GM12878 (cell line): ENCODE measurements at regions not wholly inside any gene's neighbourhood (a gene's known extent, or its start where the extent isn't known, plus 50 kb on each side); places are given as distances from the start of the nearest gene placed in this dataset.

Experiments
- ATAC-seq: fragments of 200-7000 bp; cut with Tn5 transposase; 3 replicates; pipeline ENCODE4 v1.9.1; 2020; ENCODE audit warnings: mild to moderate bottlenecking, moderate library complexity
- BruUV-seq: library from RNA; stranded (reverse); fragments of 400-500 nt; replicated peaks from 2 replicates; lab custom pipeline; 2021; lab: Mats Ljungman, UMichigan
- CTCF ChIA-PET: fragments of 300-600 bp; sonication (Branson Sonifier 250); formaldehyde crosslinking; extraction: SDS; loops from one replicate; lab custom pipeline; 2021; ENCODE audit warnings: inconsistent platforms; lab: Yijun Ruan, JAX
- POLR2A ChIA-PET: fragments of 350-600 bp; formaldehyde crosslinking; extraction: SDS; loops from one replicate; lab custom pipeline; 2021; ENCODE audit warnings: inconsistent platforms; lab: Charles Lee
- RAD21 ChIA-PET: fragments of 300-600 bp; sonication (Branson Sonifier 250); formaldehyde crosslinking; loops from one replicate; lab custom pipeline; 2023; ENCODE audit warnings: antibody characterized with exemption; ENCODE audit not compliant: unreplicated experiment; lab: Charles Lee
- SMC1A ChIA-PET: fragments of 300-600 bp; sonication (Branson Sonifier 250); formaldehyde crosslinking; loops from one replicate; lab custom pipeline; 2023; ENCODE audit not compliant: unreplicated experiment, uncharacterized antibody; lab: Charles Lee
- DNase-seq: peaks from one replicate; pipeline ENCODE4 v3.0.0-alpha.2; 2011; ENCODE audit warnings: low read depth, low spot score
- FAIRE-seq: peaks from 3 replicates; lab custom pipeline; 2011; peaks lifted over from hg19 to GRCh38; lab: Jason Lieb, UNC
- H2AFZ ChIP-seq: 2 replicates; pipeline ENCODE4 v1.6.0; 2011; ENCODE audit warnings: low read depth, low read length, control low read depth; ENCODE audit not compliant: control insufficient read depth
- H3K27ac ChIP-seq: 2 replicates; pipeline ENCODE4 v1.5.1; 2011; ENCODE audit warnings: control low read depth; ENCODE audit not compliant: control insufficient read depth, insufficient read depth
- H3K27me3 ChIP-seq, 2 experiments: replicated peaks in 1 of 2; 2 replicates each; pipeline versions ENCODE4 v1.6.0 to v1.6.1; 2011; ENCODE audit warnings: low read length in 1 of 2; ENCODE audit not compliant: control insufficient read depth in 2 of 2, insufficient read depth in 2 of 2
- H3K36me3 ChIP-seq, 2 experiments: 2 replicates each; pipeline ENCODE4 v1.5.1; 2011; ENCODE audit warnings: low read length in 1 of 2; ENCODE audit not compliant: control insufficient read depth in 2 of 2, insufficient read depth in 2 of 2
- H3K4me1 ChIP-seq: 2 replicates; pipeline ENCODE4 v1.6.1; 2011; ENCODE audit warnings: mild to moderate bottlenecking, low read length, moderate library complexity, mixed read lengths; ENCODE audit not compliant: control insufficient read depth, insufficient read depth
- H3K4me2 ChIP-seq: 2 replicates; pipeline ENCODE4 v1.6.0; 2011; ENCODE audit warnings: control low read depth; ENCODE audit not compliant: control insufficient read depth, insufficient read depth
- H3K4me3 ChIP-seq: fragments of 200-600 bp; sonication (generic); 2 replicates; pipeline ENCODE4 v1.5.1; 2016
- H3K79me2 ChIP-seq: 2 replicates; pipeline ENCODE4 v1.6.0; 2011; ENCODE audit warnings: low read length; ENCODE audit not compliant: control insufficient read depth, insufficient read depth
- H3K9ac ChIP-seq: 2 replicates; pipeline ENCODE4 v1.8.0; 2011; ENCODE audit warnings: low read length, control low read depth, mixed read lengths; ENCODE audit not compliant: control insufficient read depth, insufficient read depth
- H3K9me3 ChIP-seq: replicated peaks from 3 replicates; pipeline ENCODE4 v1.5.1; 2011; ENCODE audit warnings: mild to moderate bottlenecking, low read length; ENCODE audit not compliant: control insufficient read depth, insufficient read depth
- H4K20me1 ChIP-seq: 2 replicates; pipeline ENCODE4 v1.6.0; 2011; ENCODE audit not compliant: control insufficient read depth, insufficient read depth
- BCL11A ChIP-seq: IDR thresholded peaks from 2 replicates; pipeline ENCODE4 v1.6.1; 2011; ENCODE audit warnings: low read depth, low read length
- CBFB ChIP-seq: IDR thresholded peaks from 2 replicates; pipeline ENCODE4 v1.6.1; 2016; ENCODE audit warnings: antibody characterized with exemption, low read depth
- ESRRA ChIP-seq: IDR thresholded peaks from 2 replicates; pipeline ENCODE4 v1.6.1; 2012; ENCODE audit warnings: mild to moderate bottlenecking, low read length, improper control_type of control experiment
- KLF5 ChIP-seq: fragments of 450-650 bp; IDR thresholded peaks from 2 replicates; pipeline ENCODE4 v1.6.1; 2014; ENCODE audit warnings: mild to moderate bottlenecking; ENCODE audit not compliant: partially characterized antibody
- MYB ChIP-seq: fragments of 150-350 bp; IDR thresholded peaks from 2 replicates; pipeline ENCODE4 v1.6.1; 2014; ENCODE audit warnings: mild to moderate bottlenecking, low read depth, low read length, borderline replicate concordance
- NFIC ChIP-seq: IDR thresholded peaks from 2 replicates; pipeline ENCODE4 v1.6.1; 2012; ENCODE audit warnings: low read depth, mild to moderate bottlenecking, inconsistent platforms, low read length, moderate library complexity
- NFYB ChIP-seq: IDR thresholded peaks from 2 replicates; pipeline ENCODE4 v1.6.1; 2011; ENCODE audit warnings: low read depth, mild to moderate bottlenecking, low read length, improper control_type of control experiment, moderate library complexity; ENCODE audit not compliant: insufficient read depth
- NR2C2 ChIP-seq: IDR thresholded peaks from 2 replicates; pipeline ENCODE4 v1.6.1; 2011; ENCODE audit warnings: borderline replicate concordance, low read depth; ENCODE audit not compliant: control insufficient read depth, insufficient read length
- NRF1 ChIP-seq: conservative IDR thresholded peaks from 2 replicates; pipeline ENCODE4 v1.6.1; 2011; ENCODE audit warnings: mild to moderate bottlenecking, low read depth, low read length, improper control_type of control experiment
- PAX8 ChIP-seq: fragments of 450-650 bp; IDR thresholded peaks from 2 replicates; pipeline ENCODE4 v1.6.1; 2017; ENCODE audit warnings: mild to moderate bottlenecking, moderate library complexity
- PML ChIP-seq: IDR thresholded peaks from 2 replicates; pipeline ENCODE4 v1.6.1; 2012; ENCODE audit warnings: low read length, inconsistent platforms
- SMC3 ChIP-seq: IDR thresholded peaks from 2 replicates; pipeline ENCODE4 v1.6.1; 2011; ENCODE audit warnings: low read length, improper control_type of control experiment, borderline replicate concordance
- SREBF2 ChIP-seq: IDR thresholded peaks from 2 replicates; pipeline ENCODE4 v1.6.1; 2012; ENCODE audit warnings: mild to moderate bottlenecking, low read length
- ZNF24 ChIP-seq: fragments of 450-650 bp; IDR thresholded peaks from 2 replicates; pipeline ENCODE4 v1.6.1; 2017; ENCODE audit warnings: antibody characterized with exemption, mild to moderate bottlenecking
- ZNF274 ChIP-seq: IDR thresholded peaks from one replicate; pipeline ENCODE4 v1.8.0; 2011; ENCODE audit not compliant: insufficient read length, insufficient read depth
- ZZZ3 ChIP-seq: IDR thresholded peaks from 2 replicates; pipeline ENCODE4 v1.6.1; 2011; ENCODE audit warnings: low read depth; ENCODE audit not compliant: control insufficient read depth, insufficient read length
- WGBS: methylation state at CpG from one replicate; pipeline ENCODE4 v1.1.6; 2016; ENCODE audit warnings: low lambda C conversion rate; ENCODE audit not compliant: insufficient replicate concordance, insufficient coverage; ENCODE audit errors: missing lambda C conversion rate; 5-methylcytosine and 5-hydroxymethylcytosine counted together
- in situ Hi-C: fragments of 300-500 bp; cut with MboI; formaldehyde crosslinking; loops from 9 replicates; pipeline ENCODE4 v1.14.3; 2018; ENCODE audit warnings: mixed read lengths
- intact Hi-C: fragments of 100-400 bp; cut with micrococcal nuclease; formaldehyde crosslinking; loops from one replicate; pipeline ENCODE4 v1.14.2; 2022; ENCODE audit not compliant: unreplicated experiment
- TF ChIP-seq, protein P1 (sequence below): IDR thresholded peaks from 2 replicates; pipeline ENCODE4 v1.6.1; 2012; ENCODE audit warnings: low read depth, low read length, improper control_type of control experiment
- TF ChIP-seq, protein P2 (sequence below): fragments of 450-650 bp; IDR thresholded peaks from 2 replicates; pipeline ENCODE4 v1.6.1; 2014; ENCODE audit warnings: mild to moderate bottlenecking
- TF ChIP-seq, protein P3 (sequence below): fragments of 150-350 bp; IDR thresholded peaks from 2 replicates; pipeline ENCODE4 v1.6.1; 2016; ENCODE audit warnings: low read depth, low read length
- TF ChIP-seq, protein P4 (sequence below): fragments of 450-650 bp; IDR thresholded peaks from 2 replicates; pipeline ENCODE4 v1.6.1; 2017; ENCODE audit warnings: antibody characterized with exemption, mild to moderate bottlenecking, moderate library complexity

DNA sequence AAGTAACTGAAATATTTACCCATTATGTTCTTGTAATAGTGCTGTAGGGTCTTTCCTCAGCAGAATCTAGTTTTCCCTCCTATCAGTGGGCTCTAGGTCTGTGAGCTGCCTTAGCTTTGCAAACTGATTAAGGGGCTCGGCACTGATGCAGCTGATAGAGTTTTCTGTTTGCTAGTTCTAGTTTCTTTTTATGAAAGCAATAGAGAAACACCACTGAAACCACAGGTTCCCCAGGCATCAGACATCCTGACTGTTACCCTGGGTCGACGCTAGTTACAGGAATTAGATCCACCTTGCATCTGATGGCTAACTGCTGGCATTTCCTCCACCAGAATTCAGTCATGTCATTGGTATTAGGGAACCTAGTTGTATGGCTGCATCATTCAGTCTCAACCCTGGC lies 225.0 kb upstream of the VCX start:
- Histone ChIP-seq H3K9me3 (no peaks in the 10 kb centered on the region), H3K36me3 (no peaks in the 10 kb centered on the region), H3K79me2 (no peaks in the 10 kb centered on the region), H3K27me3 (no peaks in the 10 kb centered on the region), H2AFZ (no peak overlapping the region)
- FAIRE-seq (no peak), ATAC-seq (peak; percentile 36; the same call in 1 of the 3 replicates)
- TF ChIP-seq CBFB (no peak), PML (no peak), SREBF2 (no peak), PAX8 (no peak), BCL11A (no peak), SMC3 (no peak), NFIC (no peak), KLF5 (no peak), ESRRA (no peak), NFYB (no peak), MYB (no peak), NRF1 (no peak), ZNF24 (no peak), ZZZ3 (no peak), ZNF274 (no peak), NR2C2 (no peak)
- TF ChIP-seq, protein P1, sequence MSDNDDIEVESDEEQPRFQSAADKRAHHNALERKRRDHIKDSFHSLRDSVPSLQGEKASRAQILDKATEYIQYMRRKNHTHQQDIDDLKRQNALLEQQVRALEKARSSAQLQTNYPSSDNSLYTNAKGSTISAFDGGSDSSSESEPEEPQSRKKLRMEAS = no peak
- TF ChIP-seq, protein P2, sequence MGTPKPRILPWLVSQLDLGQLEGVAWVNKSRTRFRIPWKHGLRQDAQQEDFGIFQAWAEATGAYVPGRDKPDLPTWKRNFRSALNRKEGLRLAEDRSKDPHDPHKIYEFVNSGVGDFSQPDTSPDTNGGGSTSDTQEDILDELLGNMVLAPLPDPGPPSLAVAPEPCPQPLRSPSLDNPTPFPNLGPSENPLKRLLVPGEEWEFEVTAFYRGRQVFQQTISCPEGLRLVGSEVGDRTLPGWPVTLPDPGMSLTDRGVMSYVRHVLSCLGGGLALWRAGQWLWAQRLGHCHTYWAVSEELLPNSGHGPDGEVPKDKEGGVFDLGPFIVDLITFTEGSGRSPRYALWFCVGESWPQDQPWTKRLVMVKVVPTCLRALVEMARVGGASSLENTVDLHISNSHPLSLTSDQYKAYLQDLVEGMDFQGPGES = no peak
- TF ChIP-seq, protein P3, sequence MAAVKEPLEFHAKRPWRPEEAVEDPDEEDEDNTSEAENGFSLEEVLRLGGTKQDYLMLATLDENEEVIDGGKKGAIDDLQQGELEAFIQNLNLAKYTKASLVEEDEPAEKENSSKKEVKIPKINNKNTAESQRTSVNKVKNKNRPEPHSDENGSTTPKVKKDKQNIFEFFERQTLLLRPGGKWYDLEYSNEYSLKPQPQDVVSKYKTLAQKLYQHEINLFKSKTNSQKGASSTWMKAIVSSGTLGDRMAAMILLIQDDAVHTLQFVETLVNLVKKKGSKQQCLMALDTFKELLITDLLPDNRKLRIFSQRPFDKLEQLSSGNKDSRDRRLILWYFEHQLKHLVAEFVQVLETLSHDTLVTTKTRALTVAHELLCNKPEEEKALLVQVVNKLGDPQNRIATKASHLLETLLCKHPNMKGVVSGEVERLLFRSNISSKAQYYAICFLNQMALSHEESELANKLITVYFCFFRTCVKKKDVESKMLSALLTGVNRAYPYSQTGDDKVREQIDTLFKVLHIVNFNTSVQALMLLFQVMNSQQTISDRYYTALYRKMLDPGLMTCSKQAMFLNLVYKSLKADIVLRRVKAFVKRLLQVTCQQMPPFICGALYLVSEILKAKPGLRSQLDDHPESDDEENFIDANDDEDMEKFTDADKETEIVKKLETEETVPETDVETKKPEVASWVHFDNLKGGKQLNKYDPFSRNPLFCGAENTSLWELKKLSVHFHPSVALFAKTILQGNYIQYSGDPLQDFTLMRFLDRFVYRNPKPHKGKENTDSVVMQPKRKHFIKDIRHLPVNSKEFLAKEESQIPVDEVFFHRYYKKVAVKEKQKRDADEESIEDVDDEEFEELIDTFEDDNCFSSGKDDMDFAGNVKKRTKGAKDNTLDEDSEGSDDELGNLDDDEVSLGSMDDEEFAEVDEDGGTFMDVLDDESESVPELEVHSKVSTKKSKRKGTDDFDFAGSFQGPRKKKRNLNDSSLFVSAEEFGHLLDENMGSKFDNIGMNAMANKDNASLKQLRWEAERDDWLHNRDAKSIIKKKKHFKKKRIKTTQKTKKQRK = no peak
- TF ChIP-seq, protein P4, sequence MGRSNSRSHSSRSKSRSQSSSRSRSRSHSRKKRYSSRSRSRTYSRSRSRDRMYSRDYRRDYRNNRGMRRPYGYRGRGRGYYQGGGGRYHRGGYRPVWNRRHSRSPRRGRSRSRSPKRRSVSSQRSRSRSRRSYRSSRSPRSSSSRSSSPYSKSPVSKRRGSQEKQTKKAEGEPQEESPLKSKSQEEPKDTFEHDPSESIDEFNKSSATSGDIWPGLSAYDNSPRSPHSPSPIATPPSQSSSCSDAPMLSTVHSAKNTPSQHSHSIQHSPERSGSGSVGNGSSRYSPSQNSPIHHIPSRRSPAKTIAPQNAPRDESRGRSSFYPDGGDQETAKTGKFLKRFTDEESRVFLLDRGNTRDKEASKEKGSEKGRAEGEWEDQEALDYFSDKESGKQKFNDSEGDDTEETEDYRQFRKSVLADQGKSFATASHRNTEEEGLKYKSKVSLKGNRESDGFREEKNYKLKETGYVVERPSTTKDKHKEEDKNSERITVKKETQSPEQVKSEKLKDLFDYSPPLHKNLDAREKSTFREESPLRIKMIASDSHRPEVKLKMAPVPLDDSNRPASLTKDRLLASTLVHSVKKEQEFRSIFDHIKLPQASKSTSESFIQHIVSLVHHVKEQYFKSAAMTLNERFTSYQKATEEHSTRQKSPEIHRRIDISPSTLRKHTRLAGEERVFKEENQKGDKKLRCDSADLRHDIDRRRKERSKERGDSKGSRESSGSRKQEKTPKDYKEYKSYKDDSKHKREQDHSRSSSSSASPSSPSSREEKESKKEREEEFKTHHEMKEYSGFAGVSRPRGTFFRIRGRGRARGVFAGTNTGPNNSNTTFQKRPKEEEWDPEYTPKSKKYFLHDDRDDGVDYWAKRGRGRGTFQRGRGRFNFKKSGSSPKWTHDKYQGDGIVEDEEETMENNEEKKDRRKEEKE = no peak
- TF ChIP-seq, all 136 proteins: peak for 0
- CTCF ChIA-PET = no interaction called here
- DNase-seq = no peak
- POLR2A ChIA-PET = no interaction called here
- no peak overlapping the region for H3K9ac ChIP-seq
- in situ Hi-C loops (no loop called here), intact Hi-C loops (no loop called here)
- RAD21 ChIA-PET = no interaction called here
- no peaks in the 10 kb centered on the region for H4K20me1 ChIP-seq
- H3K4me3 ChIP-seq = no peak overlapping the region
- no peaks in the 10 kb centered on the region for H3K4me1 ChIP-seq
- no TSS peak for BruUV-seq
- SMC1A ChIA-PET = no interaction called here
- H3K27ac ChIP-seq = no peak overlapping the region
- H3K4me2 ChIP-seq = no peak overlapping the region
- 27% methylated on average over 3 of the region's 3 CpGs for WGBS
